SK-N-SH (cell line): ENCODE measurements at regions not wholly inside any gene's neighbourhood (a gene's known extent, or its start where the extent isn't known, plus 50 kb on each side); places are given as distances from the start of the nearest gene placed in this dataset.

Source experiments
- NFIC ChIP-seq: IDR thresholded peaks from 2 replicates; pipeline ENCODE4 v1.4.0; 2012; ENCODE audit warnings: borderline replicate concordance
- NRF1 ChIP-seq: IDR thresholded peaks from 2 replicates; pipeline ENCODE4 v1.6.1; 2012; ENCODE audit warnings: low read depth, mild to moderate bottlenecking, low read length
- TF ChIP-seq, protein P1 (sequence below): fragments of 200-600 bp; sonication (generic); IDR thresholded peaks from 2 replicates; pipeline ENCODE4 v1.6.1; 2017; ENCODE audit warnings: antibody characterized with exemption, mild to moderate bottlenecking, moderate library complexity
- TF ChIP-seq, protein P2 (sequence below): IDR thresholded peaks from 2 replicates; pipeline ENCODE4 v1.4.0; 2012; ENCODE audit warnings: low read depth, borderline replicate concordance

DNA sequence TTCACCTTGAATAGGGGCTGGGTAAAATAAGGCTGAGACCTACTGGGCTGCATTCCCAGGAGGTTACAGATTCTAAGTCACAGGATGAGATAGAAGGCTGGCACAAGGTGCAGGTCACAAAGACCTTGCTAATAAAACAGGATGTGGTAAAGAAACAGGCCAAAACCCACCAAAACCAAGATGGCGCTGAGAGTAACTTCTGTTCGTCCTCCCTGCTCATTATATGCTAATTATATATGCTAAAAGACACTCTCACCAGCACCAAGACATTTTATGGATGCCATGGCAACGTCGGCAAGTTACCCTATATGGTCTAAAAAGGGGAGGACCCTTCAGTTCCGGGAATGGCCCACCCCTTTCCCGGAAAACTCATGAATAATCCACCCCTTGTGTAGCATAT is 711.5 kb upstream of the KLHL29 start:
- TF ChIP-seq, protein P1, sequence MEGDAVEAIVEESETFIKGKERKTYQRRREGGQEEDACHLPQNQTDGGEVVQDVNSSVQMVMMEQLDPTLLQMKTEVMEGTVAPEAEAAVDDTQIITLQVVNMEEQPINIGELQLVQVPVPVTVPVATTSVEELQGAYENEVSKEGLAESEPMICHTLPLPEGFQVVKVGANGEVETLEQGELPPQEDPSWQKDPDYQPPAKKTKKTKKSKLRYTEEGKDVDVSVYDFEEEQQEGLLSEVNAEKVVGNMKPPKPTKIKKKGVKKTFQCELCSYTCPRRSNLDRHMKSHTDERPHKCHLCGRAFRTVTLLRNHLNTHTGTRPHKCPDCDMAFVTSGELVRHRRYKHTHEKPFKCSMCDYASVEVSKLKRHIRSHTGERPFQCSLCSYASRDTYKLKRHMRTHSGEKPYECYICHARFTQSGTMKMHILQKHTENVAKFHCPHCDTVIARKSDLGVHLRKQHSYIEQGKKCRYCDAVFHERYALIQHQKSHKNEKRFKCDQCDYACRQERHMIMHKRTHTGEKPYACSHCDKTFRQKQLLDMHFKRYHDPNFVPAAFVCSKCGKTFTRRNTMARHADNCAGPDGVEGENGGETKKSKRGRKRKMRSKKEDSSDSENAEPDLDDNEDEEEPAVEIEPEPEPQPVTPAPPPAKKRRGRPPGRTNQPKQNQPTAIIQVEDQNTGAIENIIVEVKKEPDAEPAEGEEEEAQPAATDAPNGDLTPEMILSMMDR: no peak
- no peak for TF ChIP-seq NRF1
- no peak for TF ChIP-seq NFIC
- TF ChIP-seq, protein P2, sequence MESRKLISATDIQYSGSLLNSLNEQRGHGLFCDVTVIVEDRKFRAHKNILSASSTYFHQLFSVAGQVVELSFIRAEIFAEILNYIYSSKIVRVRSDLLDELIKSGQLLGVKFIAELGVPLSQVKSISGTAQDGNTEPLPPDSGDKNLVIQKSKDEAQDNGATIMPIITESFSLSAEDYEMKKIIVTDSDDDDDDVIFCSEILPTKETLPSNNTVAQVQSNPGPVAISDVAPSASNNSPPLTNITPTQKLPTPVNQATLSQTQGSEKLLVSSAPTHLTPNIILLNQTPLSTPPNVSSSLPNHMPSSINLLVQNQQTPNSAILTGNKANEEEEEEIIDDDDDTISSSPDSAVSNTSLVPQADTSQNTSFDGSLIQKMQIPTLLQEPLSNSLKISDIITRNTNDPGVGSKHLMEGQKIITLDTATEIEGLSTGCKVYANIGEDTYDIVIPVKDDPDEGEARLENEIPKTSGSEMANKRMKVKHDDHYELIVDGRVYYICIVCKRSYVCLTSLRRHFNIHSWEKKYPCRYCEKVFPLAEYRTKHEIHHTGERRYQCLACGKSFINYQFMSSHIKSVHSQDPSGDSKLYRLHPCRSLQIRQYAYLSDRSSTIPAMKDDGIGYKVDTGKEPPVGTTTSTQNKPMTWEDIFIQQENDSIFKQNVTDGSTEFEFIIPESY: no peak
